ENCODE measurements at regions not wholly inside any gene's neighbourhood (a gene's known extent, or its start where the extent isn't known, plus 50 kb on each side); places are given as distances from the start of the nearest gene placed in this dataset.

GRCh38 chr13:23984546-23984945 lies 87.2 kb upstream of the C1QTNF9B start:
- DNase-seq, result no peak

GRCh38 chr13:23985060-23985459 lies 87.8 kb upstream of the C1QTNF9B start:
- DNase-seq, result no peak

- peak; percentile 95 for DNase-seq
Observed at GRCh38 chr13:23985839-23986238, 88.5 kb upstream of the C1QTNF9B start.

GRCh38 chr13:23986619-23987018 lies 89.3 kb upstream of the C1QTNF9B start:
- DNase-seq, result no peak

- DNase-seq, result no peak
Observed at GRCh38 chr13:23987331-23987894, 90.1 kb upstream of the C1QTNF9B start.

- no peak for DNase-seq
Observed at GRCh38 chr13:23988546-23989122, 91.3 kb upstream of the C1QTNF9B start.

GRCh38 chr13:23990455-23990854 lies 93.2 kb upstream of the C1QTNF9B start:
- DNase-seq, result peak; percentile 56

GRCh38 chr13:23991119-23991518 lies 93.8 kb upstream of the C1QTNF9B start:
- DNase-seq, result no peak

- no peak for DNase-seq
Observed at GRCh38 chr13:23992781-23993679, 95.7 kb upstream of the C1QTNF9B start.

GRCh38 chr13:23993680-23993985 lies 96.3 kb upstream of the C1QTNF9B start:
- DNase-seq, result no peak

GRCh38 chr13:23995283-23996073 lies 98.2 kb upstream of the C1QTNF9B start:
- no peak for DNase-seq

- DNase-seq, result no peak
Observed at GRCh38 chr13:23996456-23996855, 99.2 kb upstream of the C1QTNF9B start.

- no peak for DNase-seq
Observed at GRCh38 chr13:23999424-23999823, 102.1 kb upstream of the C1QTNF9B start.

GRCh38 chr13:24002206-24002815 lies 105.0 kb upstream of the C1QTNF9B start:
- no peak for DNase-seq

GRCh38 chr13:24004142-24004899 lies 107.0 kb upstream of the C1QTNF9B start:
- DNase-seq, result no peak

GRCh38 chr13:24004971-24005370 lies 107.7 kb upstream of the C1QTNF9B start:
- no peak for DNase-seq

- no peak for DNase-seq
Observed at GRCh38 chr13:24005755-24006281, 108.5 kb upstream of the C1QTNF9B start.

GRCh38 chr13:24006520-24007248 lies 109.4 kb upstream of the C1QTNF9B start:
- no peak for DNase-seq

- DNase-seq, result no peak
Observed at GRCh38 chr13:24007979-24008620, 110.8 kb upstream of the C1QTNF9B start.

GRCh38 chr13:24008679-24009078 lies 111.4 kb upstream of the C1QTNF9B start:
- no peak for DNase-seq

- no peak for DNase-seq
Observed at GRCh38 chr13:24011266-24011665, 114.0 kb upstream of the C1QTNF9B start.

Measured in NCI-H524 treated with DMSO at 0.1 percent for 48 hours (cell line).